ENCODE measurements at regions not wholly inside any gene's neighbourhood (a gene's known extent, or its start where the extent isn't known, plus 50 kb on each side); places are given as distances from the start of the nearest gene placed in this dataset.
"Not testable (repeated sequence)": the region's sequence is repeated elsewhere in the genome, so short reads cannot be mapped to it uniquely, and the experiment has no call there.

DNA sequence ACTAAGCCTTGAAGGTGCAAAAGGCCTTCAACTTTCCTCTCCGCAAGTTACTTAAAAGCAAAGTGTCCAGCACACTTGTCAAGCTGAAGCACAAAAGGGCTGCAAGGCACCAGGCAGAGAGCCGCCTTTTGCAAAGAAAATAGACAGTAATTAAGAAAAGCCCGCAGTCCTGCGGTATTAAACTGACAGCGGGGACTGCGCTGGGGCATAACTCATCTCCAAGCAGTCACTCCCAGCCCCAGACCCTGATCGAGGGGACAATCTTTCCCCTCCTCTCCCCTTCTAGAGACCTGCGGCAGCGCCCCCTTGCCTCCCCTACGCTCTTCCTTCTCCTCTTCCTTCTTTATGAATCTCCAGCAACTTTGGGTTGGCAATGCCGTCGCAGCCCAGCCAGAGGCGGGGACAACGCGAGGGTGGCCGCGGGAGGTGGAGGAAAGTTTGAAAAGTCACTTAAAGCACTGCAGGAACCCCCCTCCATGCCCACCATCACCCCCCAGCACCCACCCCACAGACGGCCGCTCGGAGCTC, 200.9 kb upstream of the CAND1 start:
- H3K36me3 Mint-ChIP-seq (ENCODE audit: low read depth) = no peaks in the 10 kb centered on the region
- DNase-seq (no peak), ATAC-seq (ENCODE audit: low read depth) (no peak)
- peaks cover 6% of the 10 kb centered on the region for H3K9me3 Mint-ChIP-seq
- no peak overlapping the region for H3K27ac Mint-ChIP-seq
- H3K27me3 Mint-ChIP-seq = peaks cover 44% of the 10 kb centered on the region
- H3K4me1 Mint-ChIP-seq = peaks cover 13% of the 10 kb centered on the region
- POLR2A ChIA-PET = no interaction called here
- intact Hi-C loops (cut with micrococcal nuclease) = no loop called here
- CTCF ChIA-PET = no interaction called here
- H3K4me3 Mint-ChIP-seq = peak overlapping the region; percentile 77
- no peak for TF ChIP-seq CTCF (IDR thresholded peaks at IDR 0.05)

- CTCF ChIA-PET = no interaction called here
- POLR2A ChIA-PET = no interaction called here
- peaks cover 13% of the 10 kb centered on the region for H3K4me1 Mint-ChIP-seq
- H3K27me3 Mint-ChIP-seq = peaks cover 47% of the 10 kb centered on the region
- ATAC-seq (ENCODE audit: low read depth) = peak; percentile 49
- TF ChIP-seq CTCF (IDR thresholded peaks at IDR 0.05) = no peak
- peaks cover 6% of the 10 kb centered on the region for H3K9me3 Mint-ChIP-seq
- peak overlapping the region; percentile 86 for H3K4me3 Mint-ChIP-seq
- DNase-seq = peak; percentile 18
- no peaks in the 10 kb centered on the region for H3K36me3 Mint-ChIP-seq (ENCODE audit: low read depth)
- no peak overlapping the region for H3K27ac Mint-ChIP-seq
- intact Hi-C loops (cut with micrococcal nuclease) = no loop called here
Measured at GRCh38 chr12:67068761-67069450, 200.3 kb upstream of the CAND1 start.

DNA sequence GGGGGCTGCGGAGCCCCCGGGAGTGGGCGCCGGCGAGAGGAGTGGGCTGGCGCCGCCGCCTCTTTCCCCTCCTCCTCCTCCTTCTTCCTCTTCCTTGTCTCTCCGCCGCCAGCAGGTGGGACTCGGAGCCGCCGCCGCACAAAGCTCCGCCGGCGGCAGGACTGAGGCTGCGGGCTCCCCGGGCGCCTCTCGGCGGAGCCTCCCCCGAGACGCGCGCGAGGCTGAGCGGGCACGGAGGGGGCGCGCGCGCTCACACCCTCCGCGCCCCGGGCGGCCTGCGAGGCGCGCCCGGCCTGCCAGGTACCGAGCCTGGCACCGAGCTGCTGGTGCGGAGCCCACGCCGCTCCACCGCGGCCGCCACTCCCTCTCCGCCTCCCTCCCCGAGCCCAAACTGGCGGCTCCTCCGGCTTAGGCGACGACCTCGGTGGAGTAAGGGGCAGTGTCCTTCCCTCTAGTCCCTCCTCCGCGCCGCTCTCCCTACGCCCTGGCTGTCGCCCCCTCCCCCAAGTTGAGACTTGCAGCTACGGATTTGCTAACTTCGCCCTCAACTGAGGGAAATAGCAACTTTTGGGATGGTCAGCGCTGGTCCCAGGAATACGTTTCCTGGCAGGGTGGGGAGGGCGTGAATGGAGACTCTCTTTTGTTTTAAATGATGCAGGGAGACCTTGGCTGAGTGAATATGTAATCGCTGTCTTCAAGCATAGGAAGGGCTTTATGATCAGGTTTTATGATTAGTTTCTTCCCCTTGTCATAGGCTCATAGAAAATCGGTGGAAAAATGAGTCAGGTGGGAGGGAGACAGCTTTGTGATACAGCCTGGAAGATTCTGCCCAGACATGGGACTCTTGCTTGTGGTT, 199.5 kb upstream of the CAND1 start:
- H3K4me1 Mint-ChIP-seq = peaks cover 13% of the 10 kb centered on the region
- peak; percentile 18 for DNase-seq
- POLR2A ChIA-PET = no interaction called here
- H3K9me3 Mint-ChIP-seq = peaks cover 6% of the 10 kb centered on the region
- CTCF ChIA-PET = no interaction called here
- peaks cover 49% of the 10 kb centered on the region for H3K27me3 Mint-ChIP-seq
- intact Hi-C loops (cut with micrococcal nuclease) = no loop called here
- H3K4me3 Mint-ChIP-seq = peak overlapping the region; percentile 81
- no peaks in the 10 kb centered on the region for H3K36me3 Mint-ChIP-seq (ENCODE audit: low read depth)
- ATAC-seq (ENCODE audit: low read depth) = peak; percentile 54
- TF ChIP-seq CTCF (IDR thresholded peaks at IDR 0.05) = no peak
- H3K27ac Mint-ChIP-seq = no peak overlapping the region

DNA sequence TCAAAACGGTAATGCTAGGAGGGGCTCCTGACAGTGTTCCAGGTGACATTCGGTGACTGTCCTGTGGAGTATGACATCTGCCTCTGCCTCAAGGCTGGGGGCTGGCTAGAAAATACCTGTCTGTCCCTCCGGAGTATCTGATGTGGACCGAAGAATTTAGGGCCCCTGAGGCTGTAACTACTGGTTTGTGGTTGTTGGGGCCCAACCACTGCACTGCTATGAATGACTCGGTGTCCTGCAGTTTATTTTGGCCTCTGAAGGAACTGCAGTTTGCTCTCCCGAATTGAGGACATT, 198.9 kb upstream of the CAND1 start:
- ChIA-PET POLR2A (no interaction called here), CTCF (no interaction called here)
- DNase-seq (no peak), ATAC-seq (ENCODE audit: low read depth) (no peak)
- Mint-ChIP-seq H3K4me1 (peaks cover 13% of the 10 kb centered on the region), H3K4me3 (peak overlapping the region; percentile 81), H3K27ac (no peak overlapping the region), H3K9me3 (peaks cover 6% of the 10 kb centered on the region), H3K27me3 (peaks cover 52% of the 10 kb centered on the region), H3K36me3 (ENCODE audit: low read depth) (no peaks in the 10 kb centered on the region)
- intact Hi-C loops (cut with micrococcal nuclease) = no loop called here
- no peak for TF ChIP-seq CTCF (IDR thresholded peaks at IDR 0.05)

GRCh38 chr12:67070604-67071003, 198.6 kb upstream of the CAND1 start:
- ATAC-seq (ENCODE audit: low read depth) (no peak), DNase-seq (no peak)
- no peak for TF ChIP-seq CTCF (IDR thresholded peaks at IDR 0.05)
- intact Hi-C loops (cut with micrococcal nuclease) = no loop called here
- ChIA-PET CTCF (no interaction called here), POLR2A (no interaction called here)
- H3K36me3 Mint-ChIP-seq (ENCODE audit: low read depth) = no peaks in the 10 kb centered on the region
- peaks cover 55% of the 10 kb centered on the region for H3K27me3 Mint-ChIP-seq
- peak overlapping the region; percentile 81 for H3K4me3 Mint-ChIP-seq
- peaks cover 6% of the 10 kb centered on the region for H3K9me3 Mint-ChIP-seq
- H3K4me1 Mint-ChIP-seq = peaks cover 13% of the 10 kb centered on the region
- no peak overlapping the region for H3K27ac Mint-ChIP-seq

DNA sequence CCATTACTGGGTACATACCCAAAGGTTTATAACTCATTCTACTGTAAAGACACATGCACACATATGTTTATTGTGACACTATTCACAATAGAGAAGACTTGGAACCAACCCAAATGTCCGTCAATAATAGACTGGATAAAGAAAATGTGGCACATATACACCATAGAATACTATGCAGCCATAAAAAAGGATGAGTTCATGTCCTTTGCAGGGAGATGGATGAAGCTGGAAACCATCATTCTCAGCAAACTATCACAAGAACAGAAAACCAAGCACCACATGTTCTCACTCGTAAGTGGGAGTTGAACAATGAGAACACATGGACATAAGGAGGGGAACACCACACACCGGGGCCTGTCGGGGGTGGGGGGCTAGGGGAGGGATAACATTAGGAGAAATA, 196.9 kb upstream of the CAND1 start:
- H3K4me3 Mint-ChIP-seq; ATAC-seq (ENCODE audit: low read depth); H3K9me3 Mint-ChIP-seq; DNase-seq; POLR2A ChIA-PET; CTCF ChIA-PET; H3K27ac Mint-ChIP-seq; intact Hi-C loops (cut with micrococcal nuclease); H3K36me3 Mint-ChIP-seq (ENCODE audit: low read depth): not testable (repeated sequence)
- Mint-ChIP-seq H3K27me3 (peaks cover 58% of the 10 kb centered on the region), H3K4me1 (peaks cover 13% of the 10 kb centered on the region)
